ENCODE measurements at regions not wholly inside any gene's neighbourhood (a gene's known extent, or its start where the extent isn't known, plus 50 kb on each side); places are given as distances from the start of the nearest gene placed in this dataset.

- Histone ChIP-seq H3K23ac (ENCODE audit: low read length) (no peak overlapping the region), H2AK5ac (ENCODE audit: low read length) (no peak overlapping the region), H3K4me2 (ENCODE audit: low read length) (no peak overlapping the region), H3K14ac (ENCODE audit: low read length) (no peak overlapping the region), H3K36me3 (ENCODE audit: control insufficient read depth in 1 of 2, insufficient read depth in 2 of 2, low read length in 2 of 2) (no peaks in the 10 kb centered on the region), H3K79me1 (ENCODE audit: low read length) (no peaks in the 10 kb centered on the region), H3K27me3 (ENCODE audit: insufficient read depth, low read length) (no peaks in the 10 kb centered on the region), H3K9ac (ENCODE audit: low read length) (no peak overlapping the region), H3K4me3 (ENCODE audit: low read depth, low read length) (no peak overlapping the region), H2BK5ac (ENCODE audit: low read depth, low read length, poor library complexity) (no peak overlapping the region), H3K18ac (ENCODE audit: low read length) (no peak overlapping the region), H4K12ac (ENCODE audit: low read depth, low read length) (no peak overlapping the region), H4K8ac (ENCODE audit: low read depth, low read length) (no peak overlapping the region), H2AFZ (ENCODE audit: insufficient read depth, low read length, poor library complexity) (no peak overlapping the region), H3K27ac (ENCODE audit: low read depth, low read length) (no peak overlapping the region), H3K9me3 (ENCODE audit: insufficient read depth, low read depth, low read length) (no peaks in the 10 kb centered on the region), H2BK120ac (ENCODE audit: insufficient read depth, low read length, poor library complexity) (no peak overlapping the region), H2BK12ac (ENCODE audit: low read length) (no peak overlapping the region), H3K79me2 (ENCODE audit: control insufficient read depth, insufficient read depth, low read length, poor library complexity) (no peaks in the 10 kb centered on the region), H4K91ac (ENCODE audit: low read depth, low read length) (no peak overlapping the region), H3K4ac (ENCODE audit: low read depth, low read length) (no peak overlapping the region), H3K4me1 (ENCODE audit: control insufficient read depth in 1 of 2, insufficient read depth in 2 of 2, low read length in 2 of 2) (peaks cover 0 to 8% of the 10 kb centered on the region in 2 experiments)
- WGBS (ENCODE audit: extremely low coverage, insufficient coverage, insufficient read length): no CpG with 5 or more reads among the region's 5 CpGs
- no peak for DNase-seq
Observed at GRCh38 chr2:65957886-65958285, 477.0 kb upstream of the MEIS1 start.

GRCh38 chr2:65957454-65957853, 477.5 kb upstream of the MEIS1 start:
- DNase-seq: no peak
- H2BK5ac ChIP-seq (ENCODE audit: low read depth, low read length, poor library complexity): no peak overlapping the region
- no peaks in the 10 kb centered on the region for H3K27me3 ChIP-seq (ENCODE audit: insufficient read depth, low read length)
- H2BK12ac ChIP-seq (ENCODE audit: low read length): no peak overlapping the region
- no peak overlapping the region for H3K23ac ChIP-seq (ENCODE audit: low read length)
- no peak overlapping the region for H3K18ac ChIP-seq (ENCODE audit: low read length)
- no peak overlapping the region for H3K9ac ChIP-seq (ENCODE audit: low read length)
- no peak overlapping the region for H3K4ac ChIP-seq (ENCODE audit: low read depth, low read length)
- no peak overlapping the region for H3K4me2 ChIP-seq (ENCODE audit: low read length)
- WGBS (ENCODE audit: extremely low coverage, insufficient coverage, insufficient read length): no CpG with 5 or more reads among the region's 2 CpGs
- H2BK120ac ChIP-seq (ENCODE audit: insufficient read depth, low read length, poor library complexity): no peak overlapping the region
- no peaks in the 10 kb centered on the region for H3K9me3 ChIP-seq (ENCODE audit: insufficient read depth, low read depth, low read length)
- H3K79me1 ChIP-seq (ENCODE audit: low read length): no peaks in the 10 kb centered on the region
- H3K14ac ChIP-seq (ENCODE audit: low read length): no peak overlapping the region
- H2AK5ac ChIP-seq (ENCODE audit: low read length): no peak overlapping the region
- no peak overlapping the region for H3K4me3 ChIP-seq (ENCODE audit: low read depth, low read length)
- H4K12ac ChIP-seq (ENCODE audit: low read depth, low read length): no peak overlapping the region
- H3K4me1 ChIP-seq (ENCODE audit: control insufficient read depth in 1 of 2, insufficient read depth in 2 of 2, low read length in 2 of 2): peaks cover 0 to 8% of the 10 kb centered on the region in 2 experiments
- no peaks in the 10 kb centered on the region for H3K79me2 ChIP-seq (ENCODE audit: control insufficient read depth, insufficient read depth, low read length, poor library complexity)
- no peaks in the 10 kb centered on the region for H3K36me3 ChIP-seq (ENCODE audit: control insufficient read depth in 1 of 2, insufficient read depth in 2 of 2, low read length in 2 of 2)
- no peak overlapping the region for H4K91ac ChIP-seq (ENCODE audit: low read depth, low read length)
- H4K8ac ChIP-seq (ENCODE audit: low read depth, low read length): no peak overlapping the region
- H3K27ac ChIP-seq (ENCODE audit: low read depth, low read length): no peak overlapping the region
- H2AFZ ChIP-seq (ENCODE audit: insufficient read depth, low read length, poor library complexity): no peak overlapping the region

GRCh38 chr2:65955259-65955658, 479.7 kb upstream of the MEIS1 start:
- Histone ChIP-seq H2BK12ac (ENCODE audit: low read length) (no peak overlapping the region), H3K27ac (ENCODE audit: low read depth, low read length) (no peak overlapping the region), H3K79me1 (ENCODE audit: low read length) (no peaks in the 10 kb centered on the region), H4K91ac (ENCODE audit: low read depth, low read length) (no peak overlapping the region), H3K27me3 (ENCODE audit: insufficient read depth, low read length) (no peaks in the 10 kb centered on the region), H2BK120ac (ENCODE audit: insufficient read depth, low read length, poor library complexity) (no peak overlapping the region), H3K9me3 (ENCODE audit: insufficient read depth, low read depth, low read length) (no peaks in the 10 kb centered on the region), H3K36me3 (ENCODE audit: control insufficient read depth in 1 of 2, insufficient read depth in 2 of 2, low read length in 2 of 2) (no peaks in the 10 kb centered on the region), H2AK5ac (ENCODE audit: low read length) (no peak overlapping the region), H2BK5ac (ENCODE audit: low read depth, low read length, poor library complexity) (no peak overlapping the region), H3K18ac (ENCODE audit: low read length) (no peak overlapping the region), H3K79me2 (ENCODE audit: control insufficient read depth, insufficient read depth, low read length, poor library complexity) (no peaks in the 10 kb centered on the region), H3K14ac (ENCODE audit: low read length) (no peak overlapping the region), H3K4ac (ENCODE audit: low read depth, low read length) (no peak overlapping the region), H4K12ac (ENCODE audit: low read depth, low read length) (no peak overlapping the region), H3K9ac (ENCODE audit: low read length) (no peak overlapping the region), H3K4me2 (ENCODE audit: low read length) (no peak overlapping the region), H3K4me3 (ENCODE audit: low read depth, low read length) (no peak overlapping the region), H4K8ac (ENCODE audit: low read depth, low read length) (no peak overlapping the region), H3K23ac (ENCODE audit: low read length) (no peak overlapping the region), H3K4me1 (ENCODE audit: control insufficient read depth in 1 of 2, insufficient read depth in 2 of 2, low read length in 2 of 2) (peaks cover 0 to 8% of the 10 kb centered on the region in 2 experiments), H2AFZ (ENCODE audit: insufficient read depth, low read length, poor library complexity) (no peak overlapping the region)
- no peak for DNase-seq
- no CpG with 5 or more reads among the region's 2 CpGs for WGBS (ENCODE audit: extremely low coverage, insufficient coverage, insufficient read length)

DNA sequence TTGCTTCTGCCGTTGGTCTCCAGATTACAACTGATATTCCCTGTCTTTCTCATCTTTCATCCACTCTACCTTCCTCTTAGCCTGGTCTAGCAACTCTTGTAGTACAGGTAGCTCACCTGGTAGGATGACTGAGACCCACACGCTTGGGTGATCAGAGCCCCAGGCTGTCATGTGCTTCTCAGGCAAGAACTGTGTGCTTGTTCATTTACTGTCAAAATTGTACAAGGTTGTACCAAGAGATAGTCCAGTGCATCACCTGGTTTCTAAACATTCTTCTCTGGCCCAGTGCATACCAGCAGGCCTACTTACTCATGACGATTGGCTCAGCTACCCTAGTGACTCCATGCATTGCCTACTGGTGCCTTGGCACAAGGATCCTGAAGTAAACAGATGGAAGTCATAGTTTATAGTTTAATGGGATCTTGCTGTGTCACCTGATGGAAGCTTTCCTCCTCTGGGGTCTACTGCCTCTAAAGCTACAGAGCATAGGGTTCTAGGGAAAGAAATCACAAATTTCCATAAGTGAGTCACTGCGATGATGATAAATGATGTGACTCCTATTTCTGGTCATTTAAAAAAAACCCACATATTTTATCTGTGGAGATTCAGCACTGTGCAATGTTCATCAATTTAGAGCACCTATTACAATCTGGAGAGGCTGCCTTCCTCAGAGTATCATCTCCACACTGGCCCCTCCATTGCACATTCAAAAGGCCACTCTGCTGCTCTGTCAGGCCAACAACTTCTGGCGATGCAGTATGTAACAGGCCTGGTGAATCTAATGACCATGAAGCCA, 481.8 kb upstream of the MEIS1 start:
- no peaks in the 10 kb centered on the region for H3K79me2 ChIP-seq (ENCODE audit: control insufficient read depth, insufficient read depth, low read length, poor library complexity)
- H3K23ac ChIP-seq (ENCODE audit: low read length): no peak overlapping the region
- no peak overlapping the region for H2BK12ac ChIP-seq (ENCODE audit: low read length)
- no peak overlapping the region for H3K4ac ChIP-seq (ENCODE audit: low read depth, low read length)
- no peaks in the 10 kb centered on the region for H3K36me3 ChIP-seq (ENCODE audit: control insufficient read depth in 1 of 2, insufficient read depth in 2 of 2, low read length in 2 of 2)
- H2AFZ ChIP-seq (ENCODE audit: insufficient read depth, low read length, poor library complexity): no peak overlapping the region
- H2BK5ac ChIP-seq (ENCODE audit: low read depth, low read length, poor library complexity): no peak overlapping the region
- peaks cover 0 to 8% of the 10 kb centered on the region in 2 experiments for H3K4me1 ChIP-seq (ENCODE audit: control insufficient read depth in 1 of 2, insufficient read depth in 2 of 2, low read length in 2 of 2)
- H2AK5ac ChIP-seq (ENCODE audit: low read length): no peak overlapping the region
- H3K27ac ChIP-seq (ENCODE audit: low read depth, low read length): no peak overlapping the region
- peak; percentile 59 to 89 for DNase-seq
- H3K14ac ChIP-seq (ENCODE audit: low read length): no peak overlapping the region
- no CpG with 5 or more reads among the region's 5 CpGs for WGBS (ENCODE audit: extremely low coverage, insufficient coverage, insufficient read length)
- no peak overlapping the region for H3K9ac ChIP-seq (ENCODE audit: low read length)
- H2BK120ac ChIP-seq (ENCODE audit: insufficient read depth, low read length, poor library complexity): no peak overlapping the region
- H3K9me3 ChIP-seq (ENCODE audit: insufficient read depth, low read depth, low read length): no peaks in the 10 kb centered on the region
- no peak overlapping the region for H3K4me2 ChIP-seq (ENCODE audit: low read length)
- no peak overlapping the region for H4K8ac ChIP-seq (ENCODE audit: low read depth, low read length)
- no peak overlapping the region for H3K18ac ChIP-seq (ENCODE audit: low read length)
- no peak overlapping the region for H4K12ac ChIP-seq (ENCODE audit: low read depth, low read length)
- no peaks in the 10 kb centered on the region for H3K27me3 ChIP-seq (ENCODE audit: insufficient read depth, low read length)
- no peak overlapping the region for H3K4me3 ChIP-seq (ENCODE audit: low read depth, low read length)
- H4K91ac ChIP-seq (ENCODE audit: low read depth, low read length): no peak overlapping the region
- H3K79me1 ChIP-seq (ENCODE audit: low read length): no peaks in the 10 kb centered on the region
